ENCODE measurements at regions not wholly inside any gene's neighbourhood (a gene's known extent, or its start where the extent isn't known, plus 50 kb on each side); places are given as distances from the start of the nearest gene placed in this dataset.

DNA sequence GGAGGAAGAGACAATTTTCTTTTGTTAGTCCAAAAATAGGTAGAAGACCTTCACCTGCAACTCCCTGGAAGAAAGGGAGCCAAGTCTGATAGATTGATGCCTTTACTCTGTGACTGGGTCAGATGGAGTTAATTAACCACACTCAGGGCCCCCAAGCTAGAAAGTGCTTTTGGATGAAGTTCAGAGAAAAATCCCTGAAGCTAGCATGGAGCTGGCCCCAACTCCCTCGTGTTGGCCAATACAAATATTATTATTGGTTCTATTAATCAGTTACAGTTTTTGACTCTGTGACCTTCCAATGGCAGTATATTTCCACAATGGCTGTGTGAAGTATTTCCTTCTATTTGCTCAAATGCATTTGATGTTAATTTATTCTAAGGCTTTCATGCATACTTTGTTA lies 1753.5 kb downstream of the EFNA5 start:
- WGBS, 2 experiments (ENCODE audit: extremely low coverage in 2 of 2, insufficient read length in 1 of 2), result no CpG with 5 or more reads among the region's 1 CpG
- Histone ChIP-seq H2AK9ac (replicated peaks; ENCODE audit: low read depth, low read length, poor library complexity) (no peak overlapping the region), H4K5ac (ENCODE audit: low read depth, low read length) (no peak overlapping the region), H3K14ac (replicated peaks; ENCODE audit: low read depth, low read length) (no peak overlapping the region), H2AFZ (replicated peaks; ENCODE audit: low read length, poor library complexity) (no peak overlapping the region), H2AK5ac (ENCODE audit: low read depth, low read length) (no peak overlapping the region), H3K9me3 (ENCODE audit: control insufficient read depth, insufficient read depth, low read length) (no peaks in the 10 kb centered on the region), H4K91ac (ENCODE audit: insufficient read depth, low read depth, low read length) (no peak overlapping the region), H3K4me1 (ENCODE audit: control insufficient read depth, insufficient read depth, low read length) (no peaks in the 10 kb centered on the region), H2BK120ac (ENCODE audit: low read depth, low read length) (no peak overlapping the region), H3K27me3 (ENCODE audit: control insufficient read depth, insufficient read depth, low read length) (no peaks in the 10 kb centered on the region), H2BK5ac (ENCODE audit: low read depth, low read length, poor library complexity, severe bottlenecking) (no peak overlapping the region), H3K18ac (ENCODE audit: low read depth, low read length) (no peak overlapping the region), H3K56ac (ENCODE audit: extremely low read depth, insufficient read depth, low read length) (no peak overlapping the region), H3K36me3 (ENCODE audit: control insufficient read depth, insufficient read depth, low read length) (no peaks in the 10 kb centered on the region), H4K20me1 (ENCODE audit: insufficient read depth, low read length) (no peaks in the 10 kb centered on the region), H3K9me1 (ENCODE audit: insufficient read depth, low read length) (no peaks in the 10 kb centered on the region), H2BK15ac (ENCODE audit: low read depth, low read length) (no peak overlapping the region), H3K4me2 (ENCODE audit: low read depth, low read length) (no peak overlapping the region), H3K4ac (ENCODE audit: low read depth, low read length) (no peak overlapping the region), H3K23ac (ENCODE audit: low read depth, low read length) (no peak overlapping the region), H3K79me1 (ENCODE audit: low read depth in 1 of 2, low read length in 2 of 2) (no peaks in the 10 kb centered on the region), H3K9ac (ENCODE audit: low read depth, low read length) (no peak overlapping the region), H4K8ac (ENCODE audit: low read depth in 2 of 2, low read length in 2 of 2) (no peak overlapping the region), H3K4me3 (ENCODE audit: insufficient read depth, low read depth, low read length) (no peak overlapping the region), H2BK20ac (ENCODE audit: low read depth, low read length) (no peak overlapping the region), H3K27ac (ENCODE audit: insufficient read depth, low read length) (no peak overlapping the region)
- intact Hi-C loops (cut with micrococcal nuclease) (no loop called here), dilution Hi-C loops (cut with HindIII; ENCODE audit: low sequenced_read_pairs, unreplicated experiment) (no loop called here), in situ Hi-C loops (cut with MboI; ENCODE audit: low sequenced_read_pairs) (no loop called here)
- TF ChIP-seq, protein P1, sequence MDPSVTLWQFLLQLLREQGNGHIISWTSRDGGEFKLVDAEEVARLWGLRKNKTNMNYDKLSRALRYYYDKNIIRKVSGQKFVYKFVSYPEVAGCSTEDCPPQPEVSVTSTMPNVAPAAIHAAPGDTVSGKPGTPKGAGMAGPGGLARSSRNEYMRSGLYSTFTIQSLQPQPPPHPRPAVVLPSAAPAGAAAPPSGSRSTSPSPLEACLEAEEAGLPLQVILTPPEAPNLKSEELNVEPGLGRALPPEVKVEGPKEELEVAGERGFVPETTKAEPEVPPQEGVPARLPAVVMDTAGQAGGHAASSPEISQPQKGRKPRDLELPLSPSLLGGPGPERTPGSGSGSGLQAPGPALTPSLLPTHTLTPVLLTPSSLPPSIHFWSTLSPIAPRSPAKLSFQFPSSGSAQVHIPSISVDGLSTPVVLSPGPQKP (IDR thresholded peaks at IDR 0.05; ENCODE audit: borderline replicate concordance, low read depth, low read length), result no peak
- TF ChIP-seq, protein P2, sequence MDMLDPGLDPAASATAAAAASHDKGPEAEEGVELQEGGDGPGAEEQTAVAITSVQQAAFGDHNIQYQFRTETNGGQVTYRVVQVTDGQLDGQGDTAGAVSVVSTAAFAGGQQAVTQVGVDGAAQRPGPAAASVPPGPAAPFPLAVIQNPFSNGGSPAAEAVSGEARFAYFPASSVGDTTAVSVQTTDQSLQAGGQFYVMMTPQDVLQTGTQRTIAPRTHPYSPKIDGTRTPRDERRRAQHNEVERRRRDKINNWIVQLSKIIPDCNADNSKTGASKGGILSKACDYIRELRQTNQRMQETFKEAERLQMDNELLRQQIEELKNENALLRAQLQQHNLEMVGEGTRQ (IDR thresholded peaks at IDR 0.05; ENCODE audit: low read depth, low read length), result no peak
- TF ChIP-seq CHD1 (IDR thresholded peaks at IDR 0.05; ENCODE audit: low read depth, low read length), result no peak
- no peak for TF ChIP-seq CEBPB (IDR thresholded peaks at IDR 0.05; ENCODE audit: low read depth, low read length)
- TF ChIP-seq NFE2L2 (IDR thresholded peaks at IDR 0.05; ENCODE audit: low read depth, low read length), result no peak
- TF ChIP-seq POLR2A (IDR thresholded peaks at IDR 0.05; ENCODE audit: low read depth, low read length), result no peak
- no peak for TF ChIP-seq SMC3 (IDR thresholded peaks at IDR 0.05; ENCODE audit: low read depth, low read length)
- TF ChIP-seq RCOR1 (IDR thresholded peaks at IDR 0.05; ENCODE audit: insufficient replicate concordance, low read length), result no peak
- no peak for TF ChIP-seq MAZ (IDR thresholded peaks at IDR 0.05; ENCODE audit: borderline replicate concordance, low read depth, low read length)
- no peak for TF ChIP-seq BHLHE40 (IDR thresholded peaks at IDR 0.05; ENCODE audit: low read depth, low read length)
- no peak for TF ChIP-seq RAD21 (IDR thresholded peaks at IDR 0.05; ENCODE audit: low read length)
- no peak for TF ChIP-seq MAFK (IDR thresholded peaks at IDR 0.05; ENCODE audit: low read depth, low read length)
- no peak for TF ChIP-seq RFX5 (IDR thresholded peaks at IDR 0.05; ENCODE audit: low read depth, low read length)
- TF ChIP-seq MXI1 (IDR thresholded peaks at IDR 0.05; ENCODE audit: borderline replicate concordance, low read depth, low read length), result no peak
- TF ChIP-seq FOS (IDR thresholded peaks at IDR 0.05; ENCODE audit: low read depth, low read length), result no peak
- TF ChIP-seq, protein P3, sequence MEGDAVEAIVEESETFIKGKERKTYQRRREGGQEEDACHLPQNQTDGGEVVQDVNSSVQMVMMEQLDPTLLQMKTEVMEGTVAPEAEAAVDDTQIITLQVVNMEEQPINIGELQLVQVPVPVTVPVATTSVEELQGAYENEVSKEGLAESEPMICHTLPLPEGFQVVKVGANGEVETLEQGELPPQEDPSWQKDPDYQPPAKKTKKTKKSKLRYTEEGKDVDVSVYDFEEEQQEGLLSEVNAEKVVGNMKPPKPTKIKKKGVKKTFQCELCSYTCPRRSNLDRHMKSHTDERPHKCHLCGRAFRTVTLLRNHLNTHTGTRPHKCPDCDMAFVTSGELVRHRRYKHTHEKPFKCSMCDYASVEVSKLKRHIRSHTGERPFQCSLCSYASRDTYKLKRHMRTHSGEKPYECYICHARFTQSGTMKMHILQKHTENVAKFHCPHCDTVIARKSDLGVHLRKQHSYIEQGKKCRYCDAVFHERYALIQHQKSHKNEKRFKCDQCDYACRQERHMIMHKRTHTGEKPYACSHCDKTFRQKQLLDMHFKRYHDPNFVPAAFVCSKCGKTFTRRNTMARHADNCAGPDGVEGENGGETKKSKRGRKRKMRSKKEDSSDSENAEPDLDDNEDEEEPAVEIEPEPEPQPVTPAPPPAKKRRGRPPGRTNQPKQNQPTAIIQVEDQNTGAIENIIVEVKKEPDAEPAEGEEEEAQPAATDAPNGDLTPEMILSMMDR (conservative IDR thresholded peaks at IDR 0.05; ENCODE audit: low read depth, low read length), result no peak
- CTCF ChIA-PET, result no interaction called here
- POLR2A ChIA-PET (ENCODE audit: unreplicated experiment), result no interaction called here
- ATAC-seq (ENCODE audit: low read depth), result no peak
- no peak for DNase-seq
- no TSS peak for BruUV-seq (replicated peaks)

Data from IMR-90 (cell line).